ENCODE measurements at regions not wholly inside any gene's neighbourhood (a gene's known extent, or its start where the extent isn't known, plus 50 kb on each side); places are given as distances from the start of the nearest gene placed in this dataset.

- no peak for DNase-seq
- TF ChIP-seq GATA1 (IDR thresholded peaks at IDR 0.05; ENCODE audit: low read depth, low read length), result no peak
- TF ChIP-seq POLR2A (IDR thresholded peaks at IDR 0.05; ENCODE audit: low read length), result no peak
Observed at GRCh38 chr1:55402671-55403464, 187.7 kb upstream of the USP24 start.

DNA sequence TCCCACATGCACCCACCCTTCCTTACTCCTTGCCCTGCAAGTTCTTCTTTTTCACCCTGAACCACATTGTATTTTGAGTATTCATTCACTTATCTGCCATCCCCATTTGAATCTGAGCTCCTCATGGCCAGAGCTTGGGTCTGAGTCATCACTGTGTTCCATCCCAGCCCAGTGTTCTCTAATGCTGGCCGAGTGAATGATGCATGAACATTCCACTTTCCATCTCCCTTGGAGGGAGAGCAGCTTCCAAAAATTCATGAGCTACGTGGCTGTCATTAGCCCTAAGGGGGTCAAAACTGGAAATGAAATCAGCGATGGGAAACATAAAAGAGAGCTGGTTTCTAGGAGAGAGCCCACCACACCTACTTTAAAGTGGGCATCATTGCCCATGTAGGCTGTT is 187.0 kb upstream of the USP24 start:
- no peak for DNase-seq
- TF ChIP-seq GATA1 (IDR thresholded peaks at IDR 0.05; ENCODE audit: low read depth, low read length) (no peak), POLR2A (IDR thresholded peaks at IDR 0.05; ENCODE audit: low read length) (no peak)

- no peak for TF ChIP-seq POLR2A (IDR thresholded peaks at IDR 0.05; ENCODE audit: low read length)
- TF ChIP-seq GATA1 (IDR thresholded peaks at IDR 0.05; ENCODE audit: low read depth, low read length), result no peak
Observed at GRCh38 chr1:55400508-55400907, 185.3 kb upstream of the USP24 start.

GRCh38 chr1:55399346-55399745 is 184.2 kb upstream of the USP24 start:
- no peak for TF ChIP-seq GATA1 (IDR thresholded peaks at IDR 0.05; ENCODE audit: low read depth, low read length)
- no peak for TF ChIP-seq POLR2A (IDR thresholded peaks at IDR 0.05; ENCODE audit: low read length)
- DNase-seq, result no peak

More at GRCh38 chr1:55400508-55400907, 185.3 kb upstream of the USP24 start:
- no peak for DNase-seq

DNA sequence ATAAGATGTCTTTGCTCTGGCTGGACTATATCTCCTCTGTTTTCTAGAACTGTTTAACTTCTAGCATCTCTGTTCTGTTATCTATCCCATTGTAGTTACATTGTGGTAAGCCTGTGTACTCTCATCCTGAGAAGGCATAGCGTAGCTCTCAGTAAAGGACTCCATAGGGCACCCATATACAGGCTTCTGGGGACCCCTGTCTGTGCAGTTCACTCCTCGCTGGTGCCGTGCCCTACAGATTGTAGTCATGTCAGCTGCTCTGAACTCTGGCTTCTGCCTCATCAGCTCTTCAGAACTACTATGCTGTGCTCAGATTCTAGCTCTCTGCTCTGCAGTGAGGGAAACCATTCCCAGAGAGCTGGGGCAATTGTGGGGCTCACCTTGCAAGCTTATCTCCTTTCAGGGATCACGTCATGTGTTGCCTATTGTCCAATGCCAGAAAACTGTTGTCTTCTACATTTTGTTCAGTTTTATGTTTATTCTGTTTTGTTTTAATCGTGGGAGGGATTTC is 181.3 kb upstream of the USP24 start:
- TF ChIP-seq POLR2A (IDR thresholded peaks at IDR 0.05; ENCODE audit: low read length) (no peak), GATA1 (IDR thresholded peaks at IDR 0.05; ENCODE audit: low read depth, low read length) (no peak)
- DNase-seq, result no peak

DNA sequence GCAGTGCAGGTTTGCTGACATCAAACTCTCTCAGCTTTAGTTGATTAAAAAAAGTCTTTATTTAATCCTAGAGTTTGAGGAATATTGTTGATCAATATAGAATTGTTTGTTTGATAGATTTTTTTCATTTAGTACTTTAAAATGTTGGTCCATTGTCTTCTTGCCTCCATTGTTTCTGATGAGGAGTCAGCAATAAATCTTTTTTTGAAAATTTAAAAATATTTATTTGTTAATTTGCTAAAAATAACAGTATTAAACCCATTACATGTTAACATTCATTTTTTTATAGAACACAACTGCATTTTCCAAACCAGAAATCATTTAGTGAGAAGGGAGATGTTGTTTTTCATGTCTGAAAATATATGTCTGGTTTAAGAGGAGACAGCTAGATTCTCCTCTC is 173.8 kb upstream of the USP24 start:
- TF ChIP-seq GATA1 (IDR thresholded peaks at IDR 0.05; ENCODE audit: low read depth, low read length), result no peak
- no peak for TF ChIP-seq POLR2A (IDR thresholded peaks at IDR 0.05; ENCODE audit: low read length)
- DNase-seq, result no peak

GRCh38 chr1:55387145-55387544 is 172.0 kb upstream of the USP24 start:
- TF ChIP-seq POLR2A (IDR thresholded peaks at IDR 0.05; ENCODE audit: low read length) (no peak), GATA1 (IDR thresholded peaks at IDR 0.05; ENCODE audit: low read depth, low read length) (no peak)
- no peak for DNase-seq

DNA sequence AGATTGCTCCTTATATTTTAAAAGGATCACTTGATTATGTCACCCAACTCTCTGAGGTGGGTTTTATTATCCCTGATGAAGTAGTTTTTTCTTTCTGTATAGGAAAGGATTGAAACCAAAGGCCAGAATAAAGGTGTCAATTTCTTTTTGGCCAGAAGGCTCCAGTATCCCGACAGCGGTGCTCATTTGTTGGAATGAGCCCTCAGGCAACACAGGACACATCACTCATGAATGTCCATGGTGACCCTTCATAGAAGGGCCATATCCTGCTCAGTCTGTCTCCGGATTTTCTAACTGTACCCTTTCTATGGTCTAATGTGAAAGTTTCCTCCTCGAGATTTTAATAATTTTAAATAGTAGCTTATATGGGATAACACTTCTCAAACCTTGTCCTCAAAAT is 171.3 kb upstream of the USP24 start:
- DNase-seq, result no peak

GRCh38 chr1:55385402-55386018 is 170.3 kb upstream of the USP24 start:
- TF ChIP-seq POLR2A (IDR thresholded peaks at IDR 0.05; ENCODE audit: low read length) (no peak), GATA1 (IDR thresholded peaks at IDR 0.05; ENCODE audit: low read depth, low read length) (no peak)
- DNase-seq, result no peak

More for the DNA sequence above, 171.3 kb upstream of the USP24 start:
- no peak for TF ChIP-seq POLR2A (IDR thresholded peaks at IDR 0.05; ENCODE audit: low read length)
- no peak for TF ChIP-seq GATA1 (IDR thresholded peaks at IDR 0.05; ENCODE audit: low read depth, low read length)

GRCh38 chr1:55384637-55385036 is 169.5 kb upstream of the USP24 start:
- no peak for DNase-seq
- TF ChIP-seq POLR2A (IDR thresholded peaks at IDR 0.05; ENCODE audit: low read length) (no peak), GATA1 (IDR thresholded peaks at IDR 0.05; ENCODE audit: low read depth, low read length) (no peak)

DNA sequence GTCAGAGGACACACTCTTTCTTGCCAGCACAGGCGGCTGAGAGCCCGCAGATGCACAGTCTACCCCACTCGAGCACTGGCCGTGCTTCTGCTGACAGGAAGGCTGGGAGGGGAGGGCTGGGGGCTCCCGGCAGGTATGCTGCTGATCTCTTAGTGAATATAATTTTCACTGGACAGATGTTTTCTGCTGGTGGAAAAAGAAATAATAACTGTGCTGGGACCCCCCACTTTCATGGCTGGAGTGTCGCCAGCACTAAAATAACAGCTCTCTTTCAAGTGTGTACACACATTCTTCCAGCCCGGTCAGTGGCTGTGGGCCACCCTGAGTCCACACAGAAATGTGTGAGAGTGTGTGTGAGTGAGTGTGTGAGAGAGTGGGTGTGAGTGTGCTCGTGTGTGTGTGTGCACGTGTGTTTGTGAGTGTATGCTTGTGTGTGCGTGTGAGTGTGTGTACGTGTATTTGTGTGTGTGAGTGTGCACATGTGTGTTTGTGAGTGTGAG is 167.7 kb upstream of the USP24 start:
- DNase-seq, result no peak
- TF ChIP-seq GATA1 (IDR thresholded peaks at IDR 0.05; ENCODE audit: low read depth, low read length) (no peak), POLR2A (IDR thresholded peaks at IDR 0.05; ENCODE audit: low read length) (no peak)

DNA sequence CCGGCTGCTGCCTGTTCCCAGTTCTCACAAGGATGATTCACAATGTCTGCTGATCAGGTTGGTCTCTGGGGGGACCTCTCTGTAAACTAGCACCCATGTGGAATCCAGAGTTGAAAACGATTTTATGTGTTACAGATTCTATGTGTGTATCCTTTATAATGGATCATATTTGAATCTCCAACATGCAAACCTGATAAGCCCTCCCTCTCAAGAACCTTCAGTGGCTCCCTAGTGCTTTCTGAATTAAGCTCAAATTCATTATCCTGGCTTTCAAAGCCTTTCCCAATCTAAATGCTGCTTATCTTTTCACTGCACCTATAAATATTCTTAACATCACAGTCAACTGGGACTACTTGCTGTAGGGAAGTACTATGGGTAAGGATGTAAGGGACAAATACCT is 166.8 kb upstream of the USP24 start:
- DNase-seq, result no peak
- TF ChIP-seq POLR2A (IDR thresholded peaks at IDR 0.05; ENCODE audit: low read length), result no peak
- TF ChIP-seq GATA1 (IDR thresholded peaks at IDR 0.05; ENCODE audit: low read depth, low read length), result no peak

- TF ChIP-seq POLR2A (IDR thresholded peaks at IDR 0.05; ENCODE audit: low read length) (no peak), GATA1 (IDR thresholded peaks at IDR 0.05; ENCODE audit: low read depth, low read length) (no peak)
- DNase-seq, result no peak
Observed at GRCh38 chr1:55381491-55381890, 166.3 kb upstream of the USP24 start.

DNA sequence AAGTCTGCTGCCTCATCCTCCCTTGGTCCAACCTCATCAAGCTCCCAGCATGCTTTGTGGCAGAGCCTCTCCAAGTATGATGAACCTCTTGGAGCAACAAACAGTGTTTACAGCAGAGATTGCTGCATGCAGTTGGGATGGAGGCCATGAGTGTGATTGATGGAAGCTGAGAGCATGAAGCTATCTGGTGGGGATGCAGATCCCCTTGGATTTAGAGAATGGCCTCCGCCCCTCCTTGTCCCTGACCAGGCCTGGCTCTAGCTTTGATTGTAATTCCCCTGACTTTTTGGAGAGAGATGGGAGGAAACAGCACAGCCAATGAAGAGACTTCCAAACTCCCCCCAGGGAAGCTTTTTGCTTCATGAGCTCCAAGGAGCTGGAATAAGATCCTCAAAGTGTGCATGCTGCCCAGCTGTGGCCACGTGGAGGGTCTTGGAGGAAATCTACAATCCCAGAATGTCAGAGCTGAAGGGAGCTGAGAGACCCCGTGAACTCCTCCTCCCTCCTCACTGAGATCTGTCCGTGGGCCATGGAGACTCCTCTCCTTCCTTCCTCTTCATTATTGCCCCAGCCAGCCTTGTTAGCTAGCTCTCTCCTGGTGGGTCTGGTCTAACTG is 165.3 kb upstream of the USP24 start:
- TF ChIP-seq GATA1 (IDR thresholded peaks at IDR 0.05; ENCODE audit: low read depth, low read length), result no peak
- no peak for TF ChIP-seq POLR2A (IDR thresholded peaks at IDR 0.05; ENCODE audit: low read length)
- DNase-seq, result peak in 1 of 2 experiments; percentile 12

All from erythroblast (primary cell).